Cardiac fibroblast (primary cell): ENCODE measurements at regions not wholly inside any gene's neighbourhood (a gene's known extent, or its start where the extent isn't known, plus 50 kb on each side); places are given as distances from the start of the nearest gene placed in this dataset.

ENCODE experiments used
- DNase-seq, 2 donors: peaks; one replicate each; pipeline versions ENCODE4 v3.0.0 to v3.0.0-alpha.2; 2010; ENCODE audit warnings: low read depth in 2 of 2
- H3K4me3 ChIP-seq, 2 donors: replicated peaks in 1 of 2; 1 replicate in 1 of 2; 2 replicates in 1 of 2; pipeline ENCODE4 v1.5.1; 2011; ENCODE audit warnings: low read depth in 2 of 2, low read length in 2 of 2, mild to moderate bottlenecking in 2 of 2, moderate library complexity in 1 of 2
- CTCF ChIP-seq: IDR thresholded peaks from one replicate; pipeline ENCODE4 v1.5.1; 2011; ENCODE audit warnings: low read depth, mild to moderate bottlenecking, low read length, inconsistent platforms

DNA sequence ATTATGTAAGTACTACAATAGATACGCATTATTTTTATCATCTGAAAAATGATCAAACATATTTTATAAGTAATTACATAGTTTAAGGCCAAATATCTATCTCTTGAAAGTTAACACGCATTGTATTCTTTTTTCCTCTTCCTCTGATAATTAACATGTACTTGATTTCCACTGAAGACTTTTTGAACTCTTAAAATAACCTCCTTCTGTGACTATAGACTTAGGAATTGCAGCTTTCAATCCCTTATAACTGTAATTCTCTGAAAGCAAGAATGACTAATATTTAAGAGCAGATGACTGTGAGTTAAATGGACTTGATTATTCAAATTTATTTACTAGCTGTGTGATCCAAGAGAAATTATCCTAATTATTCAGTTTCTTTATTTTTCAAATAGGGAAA is 730.6 kb upstream of the NECTIN3 start:
- no peak for TF ChIP-seq CTCF
- DNase-seq, result peak; percentile 14 to 59
- no peak overlapping the region for H3K4me3 ChIP-seq

- peak; percentile 72 for DNase-seq
- no peak overlapping the region for H3K4me3 ChIP-seq
- no peak for TF ChIP-seq CTCF
Measured at GRCh38 chr3:110343376-110343775, 728.2 kb upstream of the NECTIN3 start.

GRCh38 chr3:110343945-110344344 is 727.7 kb upstream of the NECTIN3 start:
- peak; percentile 9 to 66 for DNase-seq
- TF ChIP-seq CTCF, result no peak
- no peak overlapping the region for H3K4me3 ChIP-seq

- no peak for DNase-seq
- TF ChIP-seq CTCF, result no peak
- H3K4me3 ChIP-seq, result no peak overlapping the region
Measured at GRCh38 chr3:110344487-110344886, 727.1 kb upstream of the NECTIN3 start.

DNA sequence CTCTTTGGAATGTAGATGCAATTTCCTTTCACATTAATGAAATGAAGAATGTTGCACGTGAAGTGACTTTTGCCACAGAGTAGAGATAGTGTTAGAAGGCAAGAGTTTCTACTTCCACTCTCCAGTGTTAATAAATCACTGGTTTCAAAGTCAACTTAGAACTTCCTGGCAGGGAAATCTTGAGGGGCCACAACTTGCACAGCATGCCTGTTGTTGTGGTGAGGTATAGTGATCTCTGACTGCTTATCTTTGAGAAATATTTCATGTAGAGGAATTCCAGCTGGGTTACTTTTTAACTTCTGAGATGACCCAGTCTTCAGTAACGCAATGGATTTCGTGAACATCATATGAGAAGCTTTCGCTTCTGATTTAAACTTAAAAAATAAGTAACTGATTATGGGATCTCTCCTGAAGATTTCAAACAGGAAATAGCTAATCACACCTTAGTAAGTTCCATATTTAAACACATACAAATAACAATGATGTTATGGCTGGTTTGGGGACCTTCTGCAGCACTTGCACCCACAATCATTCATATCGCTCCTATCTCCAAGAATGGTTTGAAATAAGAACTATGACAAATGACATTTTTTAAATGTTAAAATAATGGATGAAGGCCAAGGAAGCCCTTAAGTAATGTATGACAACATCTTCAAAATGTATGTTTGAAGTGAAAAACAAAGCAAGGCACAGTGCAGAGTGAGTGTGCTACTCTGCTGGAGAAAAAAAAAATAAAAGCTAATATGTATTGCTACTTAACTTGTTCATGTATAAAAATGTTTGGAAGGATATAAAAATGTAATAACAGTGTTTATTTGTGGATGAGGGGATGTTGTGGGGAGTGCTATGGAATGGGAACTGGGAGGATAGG is 726.5 kb upstream of the NECTIN3 start:
- no peak for TF ChIP-seq CTCF
- DNase-seq, result peak; percentile 29 to 84
- H3K4me3 ChIP-seq, result no peak overlapping the region

GRCh38 chr3:110349295-110349694 is 722.3 kb upstream of the NECTIN3 start:
- no peak for DNase-seq
- no peak for TF ChIP-seq CTCF
- no peak overlapping the region for H3K4me3 ChIP-seq
